ENCODE measurements at regions not wholly inside any gene's neighbourhood (a gene's known extent, or its start where the extent isn't known, plus 50 kb on each side); places are given as distances from the start of the nearest gene placed in this dataset.
A peak's percentile ranks its signal among the peaks of the same experiment; 100 is the strongest.

GRCh38 chr1:184221087-184221486 lies 165.7 kb upstream of the C1orf21 start:
- Histone ChIP-seq H3K4me1 (ENCODE audit: control insufficient read depth in 2 of 2, insufficient read depth in 2 of 2, low read length in 2 of 2) (no peaks in the 10 kb centered on the region), H3K27ac (ENCODE audit: low read length in 2 of 2) (no peak overlapping the region), H3K9ac (ENCODE audit: low read length) (no peak overlapping the region), H3K4me3 (ENCODE audit: control extremely low read depth in 1 of 5, extremely low read depth in 1 of 5, insufficient read depth in 1 of 5, low read depth in 2 of 5, low read length in 4 of 5) (no peak overlapping the region), H3K27me3 (replicated peaks in 1 of 4; ENCODE audit: control extremely low read depth in 1 of 4, control insufficient read depth in 3 of 4, insufficient read depth in 4 of 4, low read length in 3 of 4) (no peaks in the 10 kb centered on the region), H3K79me2 (ENCODE audit: control insufficient read depth, insufficient read depth, low read length) (no peaks in the 10 kb centered on the region), H4K20me1 (ENCODE audit: control insufficient read depth, insufficient read depth, low read length, poor library complexity, severe bottlenecking) (no peaks in the 10 kb centered on the region), H3K9me3 (ENCODE audit: control extremely low read depth in 1 of 3, control insufficient read depth in 2 of 3, insufficient read depth in 1 of 3, low read length in 2 of 3) (no peaks in the 10 kb centered on the region), H3K4me2 (replicated peaks; ENCODE audit: low read depth, low read length, poor library complexity, severe bottlenecking) (no peak overlapping the region), H2AFZ (ENCODE audit: insufficient read depth, low read depth, low read length, poor library complexity, severe bottlenecking) (no peak overlapping the region), H3K36me3 (replicated peaks in 1 of 2; ENCODE audit: control extremely low read depth in 1 of 2, control insufficient read depth in 1 of 2, extremely low read depth in 1 of 2, insufficient read depth in 2 of 2, low read length in 1 of 2) (no peaks in the 10 kb centered on the region)
- ATAC-seq (ENCODE audit: low read depth) (no peak), DNase-seq (no peak)
- WGBS (ENCODE audit: insufficient coverage), result no CpG with 5 or more reads among the region's 2 CpGs
- H3K27ac Mint-ChIP-seq, result no peak overlapping the region
- ChIA-PET POLR2A (no interaction called here), CTCF (interaction anchor here (1.2 to 2.6 kb wide), 6 partner anchors 8 to 565 kb away, joined by 3 to 11 read pairs (median 8); no protein-coding TSS in a partner anchor)
- H3K27me3 Mint-ChIP-seq, result peaks cover 17% of the 10 kb centered on the region
- no peak overlapping the region for H3K4me3 Mint-ChIP-seq
- H3K4me1 Mint-ChIP-seq, result no peaks in the 10 kb centered on the region
- intact Hi-C loops (cut with micrococcal nuclease), result loop anchor here (5.0 kb wide), 1 partner anchor 304 kb away; no protein-coding TSS in a partner anchor
- no peaks in the 10 kb centered on the region for H3K9me3 Mint-ChIP-seq (ENCODE audit: insufficient read depth)
- TF ChIP-seq CTCF (IDR thresholded peaks at IDR 0.05) (no peak), EZH2 (IDR thresholded peaks at IDR 0.05; ENCODE audit: borderline replicate concordance, insufficient read depth, low read depth, low read length, poor library complexity, severe bottlenecking) (no peak)

GRCh38 chr1:184222652-184223052 lies 164.2 kb upstream of the C1orf21 start:
- WGBS (ENCODE audit: insufficient coverage), result 4% methylated on average over 6 of the region's 9 CpGs
- no peak overlapping the region for H3K27ac ChIP-seq (ENCODE audit: low read length in 2 of 2)
- no peaks in the 10 kb centered on the region for H3K4me1 ChIP-seq (ENCODE audit: control insufficient read depth in 2 of 2, insufficient read depth in 2 of 2, low read length in 2 of 2)
- Mint-ChIP-seq H3K27me3 (peaks cover 9% of the 10 kb centered on the region), H3K27ac (no peak overlapping the region), H3K9me3 (ENCODE audit: insufficient read depth) (no peaks in the 10 kb centered on the region), H3K4me3 (no peak overlapping the region), H3K4me1 (no peaks in the 10 kb centered on the region)
- H3K4me3 ChIP-seq (ENCODE audit: control extremely low read depth in 1 of 5, extremely low read depth in 1 of 5, insufficient read depth in 1 of 5, low read depth in 2 of 5, low read length in 4 of 5), result no peak overlapping the region
- no peaks in the 10 kb centered on the region for H4K20me1 ChIP-seq (ENCODE audit: control insufficient read depth, insufficient read depth, low read length, poor library complexity, severe bottlenecking)
- H3K36me3 ChIP-seq (replicated peaks in 1 of 2; ENCODE audit: control extremely low read depth in 1 of 2, control insufficient read depth in 1 of 2, extremely low read depth in 1 of 2, insufficient read depth in 2 of 2, low read length in 1 of 2), result no peaks in the 10 kb centered on the region
- no peak overlapping the region for H3K9ac ChIP-seq (ENCODE audit: low read length)
- no peak overlapping the region for H3K4me2 ChIP-seq (replicated peaks; ENCODE audit: low read depth, low read length, poor library complexity, severe bottlenecking)
- ChIA-PET CTCF (interaction anchor here (0.6 to 2.6 kb wide), 5 partner anchors 10 to 567 kb away, joined by 3 to 11 read pairs (median 9); no protein-coding TSS in a partner anchor), POLR2A (no interaction called here)
- ATAC-seq (ENCODE audit: low read depth) (no peak), DNase-seq (peak; percentile 40)
- H3K79me2 ChIP-seq (ENCODE audit: control insufficient read depth, insufficient read depth, low read length), result no peaks in the 10 kb centered on the region
- no peak overlapping the region for H2AFZ ChIP-seq (ENCODE audit: insufficient read depth, low read depth, low read length, poor library complexity, severe bottlenecking)
- intact Hi-C loops (cut with micrococcal nuclease), result loop anchor here (5.0 kb wide), 1 partner anchor 305 kb away; no protein-coding TSS in a partner anchor
- H3K27me3 ChIP-seq (replicated peaks in 1 of 4; ENCODE audit: control extremely low read depth in 1 of 4, control insufficient read depth in 3 of 4, insufficient read depth in 4 of 4, low read length in 3 of 4), result no peaks in the 10 kb centered on the region
- TF ChIP-seq CTCF (IDR thresholded peaks at IDR 0.05) (peak; percentile 81), EZH2 (IDR thresholded peaks at IDR 0.05; ENCODE audit: borderline replicate concordance, insufficient read depth, low read depth, low read length, poor library complexity, severe bottlenecking) (no peak)
- H3K9me3 ChIP-seq (ENCODE audit: control extremely low read depth in 1 of 3, control insufficient read depth in 2 of 3, insufficient read depth in 1 of 3, low read length in 2 of 3), result no peaks in the 10 kb centered on the region
